GM12864 (cell line): ENCODE measurements at regions not wholly inside any gene's neighbourhood (a gene's known extent, or its start where the extent isn't known, plus 50 kb on each side); places are given as distances from the start of the nearest gene placed in this dataset.

Source experiments
- DNase-seq: peaks from one replicate; pipeline ENCODE4 v3.0.0-alpha.2; 2011; ENCODE audit warnings: low read depth
- H3K4me3 ChIP-seq: 2 replicates; pipeline ENCODE4 v1.5.1; 2011; ENCODE audit warnings: mild to moderate bottlenecking, low read depth, low read length, control low read depth
- CTCF ChIP-seq: IDR thresholded peaks from 2 replicates; pipeline ENCODE4 v1.5.1; 2011; ENCODE audit warnings: low read depth, mild to moderate bottlenecking, moderate library complexity, low read length, control low read depth, inconsistent platforms; ENCODE audit errors: missing control alignments

GRCh38 chr2:64867253-64867996, 121.8 kb upstream of the SLC1A4 start:
- no peak for TF ChIP-seq CTCF
- no peak for DNase-seq
- no peak overlapping the region for H3K4me3 ChIP-seq

DNA sequence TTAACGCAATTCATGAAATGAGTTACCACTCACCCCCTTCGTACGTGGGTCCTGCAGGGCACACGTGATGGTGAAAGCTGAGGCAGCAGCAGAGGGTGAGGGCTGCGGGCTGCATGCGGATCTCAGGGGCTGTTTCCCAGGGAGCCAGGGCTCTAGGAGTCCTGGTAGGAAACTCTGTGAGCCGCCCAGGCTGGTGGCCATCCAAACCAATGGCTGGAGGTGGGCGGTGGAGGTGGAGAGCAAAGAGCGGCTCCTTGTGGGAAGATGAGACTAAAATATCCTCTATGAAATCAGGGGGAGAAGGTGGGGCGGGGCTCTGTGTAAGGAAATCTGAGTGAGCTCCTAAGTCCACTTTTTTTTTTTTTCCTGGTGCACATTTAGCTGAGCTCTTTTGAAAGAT, 120.1 kb upstream of the SLC1A4 start:
- TF ChIP-seq CTCF, result no peak

GRCh38 chr2:64873472-64873924, 115.7 kb upstream of the SLC1A4 start:
- peak; percentile 96 for TF ChIP-seq CTCF
- DNase-seq, result no peak

More for the DNA sequence above, 120.1 kb upstream of the SLC1A4 start:
- no peak overlapping the region for H3K4me3 ChIP-seq
- DNase-seq, result no peak

GRCh38 chr2:64874593-64874992, 114.6 kb upstream of the SLC1A4 start:
- H3K4me3 ChIP-seq, result no peak overlapping the region
- no peak for TF ChIP-seq CTCF

More at GRCh38 chr2:64873472-64873924, 115.7 kb upstream of the SLC1A4 start:
- no peak overlapping the region for H3K4me3 ChIP-seq

GRCh38 chr2:64875368-64875767, 113.8 kb upstream of the SLC1A4 start:
- no peak for DNase-seq
- TF ChIP-seq CTCF, result no peak
- no peak overlapping the region for H3K4me3 ChIP-seq

More at GRCh38 chr2:64874593-64874992, 114.6 kb upstream of the SLC1A4 start:
- DNase-seq, result no peak

DNA sequence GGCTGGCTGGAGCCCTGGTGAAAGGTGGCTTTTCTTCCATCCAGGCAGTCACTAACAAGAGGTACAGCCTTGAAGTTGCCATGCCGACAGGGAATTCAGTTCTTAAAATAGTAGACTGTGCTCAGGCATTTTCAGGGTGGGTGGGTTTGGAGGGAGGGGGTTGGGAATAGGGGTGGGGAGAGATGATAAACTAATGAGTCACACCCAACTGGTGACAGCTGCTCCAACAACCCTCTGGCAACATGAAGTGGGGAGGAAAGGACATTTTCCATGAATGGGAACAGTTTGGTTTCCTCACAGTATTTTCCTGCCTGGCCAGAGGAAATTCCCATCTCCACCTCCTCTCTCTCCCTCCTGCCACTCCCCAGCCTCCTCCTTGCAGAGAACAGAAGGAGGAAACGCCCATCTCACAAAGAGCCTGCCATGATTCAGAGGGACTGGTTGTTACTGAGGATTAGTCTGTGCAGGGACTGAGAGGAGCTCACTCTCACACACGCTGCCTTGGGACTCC, 113.0 kb upstream of the SLC1A4 start:
- no peak for DNase-seq
- no peak for TF ChIP-seq CTCF
- H3K4me3 ChIP-seq, result no peak overlapping the region

- H3K4me3 ChIP-seq, result no peak overlapping the region
- no peak for TF ChIP-seq CTCF
- no peak for DNase-seq
Measured at GRCh38 chr2:64879745-64880144, 109.5 kb upstream of the SLC1A4 start.
